ENCODE measurements at regions not wholly inside any gene's neighbourhood (a gene's known extent, or its start where the extent isn't known, plus 50 kb on each side); places are given as distances from the start of the nearest gene placed in this dataset.
"Not testable (repeated sequence)": the region's sequence is repeated elsewhere in the genome, so short reads cannot be mapped to it uniquely, and the experiment has no call there.

- not testable (repeated sequence) for TF ChIP-seq POLR2AphosphoS5 (IDR thresholded peaks at IDR 0.05); CTCF (IDR thresholded peaks at IDR 0.05; ENCODE audit: poor library complexity, severe bottlenecking); SMC3 (conservative IDR thresholded peaks at IDR 0.05; ENCODE audit: poor library complexity); EZH2 (IDR thresholded peaks at IDR 0.05; ENCODE audit: borderline replicate concordance, insufficient read depth, low read length, poor library complexity, severe bottlenecking); RAD21 (conservative IDR thresholded peaks at IDR 0.05); TAF1 (IDR thresholded peaks at IDR 0.05; ENCODE audit: low read depth); MXI1 (conservative IDR thresholded peaks at IDR 0.05; ENCODE audit: poor library complexity, severe bottlenecking); EP300 (conservative IDR thresholded peaks at IDR 0.05; ENCODE audit: poor library complexity, severe bottlenecking); REST (IDR thresholded peaks at IDR 0.05; ENCODE audit: borderline replicate concordance)
Measured at GRCh38 chr15:23766779-23767178, 79.7 kb upstream of the NDN start.

Data from neural cell (in vitro differentiated cells).